GM19438 (cell line): ENCODE measurements at regions not wholly inside any gene's neighbourhood (a gene's known extent, or its start where the extent isn't known, plus 50 kb on each side); places are given as distances from the start of the nearest gene placed in this dataset.

Experiments
- ATAC-seq: cut with Tn5 transposase; IDR thresholded peaks from one replicate; pipeline ENCODE4 v1.9.1; 2021; ENCODE audit warnings: low read depth; ENCODE audit not compliant: unreplicated experiment

DNA sequence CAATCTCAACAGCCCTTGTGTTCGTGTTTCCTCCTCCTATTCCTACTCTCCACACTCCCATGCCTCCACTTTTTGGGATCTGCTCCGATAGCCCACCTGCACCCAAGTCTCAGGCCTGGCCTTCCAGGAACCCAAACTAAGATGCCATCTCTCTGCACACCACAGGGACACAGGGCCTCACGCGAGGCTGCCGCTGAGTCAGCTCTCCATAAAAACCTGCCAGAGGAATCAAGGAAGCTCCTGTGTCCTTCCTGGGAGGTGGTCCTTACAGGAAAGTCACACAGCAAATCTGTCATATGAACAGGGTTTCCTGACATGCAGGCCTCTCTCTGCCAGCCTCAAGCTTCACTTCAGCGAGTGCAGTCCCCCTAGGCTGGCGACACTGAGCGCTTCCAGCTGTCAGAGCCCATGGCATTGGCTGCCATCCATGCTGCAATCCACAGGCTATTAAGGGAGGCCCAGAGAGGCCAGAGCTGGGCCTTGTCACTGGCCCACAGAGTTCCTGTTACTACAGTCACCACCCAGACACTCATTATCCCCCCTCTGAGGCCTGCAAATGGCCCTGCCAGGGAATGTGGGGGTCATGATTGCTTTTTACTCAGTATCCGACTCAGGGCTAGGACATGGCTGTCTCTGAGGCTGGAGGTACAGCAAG is 151.4 kb downstream of the OAT start:
- no peak for ATAC-seq

DNA sequence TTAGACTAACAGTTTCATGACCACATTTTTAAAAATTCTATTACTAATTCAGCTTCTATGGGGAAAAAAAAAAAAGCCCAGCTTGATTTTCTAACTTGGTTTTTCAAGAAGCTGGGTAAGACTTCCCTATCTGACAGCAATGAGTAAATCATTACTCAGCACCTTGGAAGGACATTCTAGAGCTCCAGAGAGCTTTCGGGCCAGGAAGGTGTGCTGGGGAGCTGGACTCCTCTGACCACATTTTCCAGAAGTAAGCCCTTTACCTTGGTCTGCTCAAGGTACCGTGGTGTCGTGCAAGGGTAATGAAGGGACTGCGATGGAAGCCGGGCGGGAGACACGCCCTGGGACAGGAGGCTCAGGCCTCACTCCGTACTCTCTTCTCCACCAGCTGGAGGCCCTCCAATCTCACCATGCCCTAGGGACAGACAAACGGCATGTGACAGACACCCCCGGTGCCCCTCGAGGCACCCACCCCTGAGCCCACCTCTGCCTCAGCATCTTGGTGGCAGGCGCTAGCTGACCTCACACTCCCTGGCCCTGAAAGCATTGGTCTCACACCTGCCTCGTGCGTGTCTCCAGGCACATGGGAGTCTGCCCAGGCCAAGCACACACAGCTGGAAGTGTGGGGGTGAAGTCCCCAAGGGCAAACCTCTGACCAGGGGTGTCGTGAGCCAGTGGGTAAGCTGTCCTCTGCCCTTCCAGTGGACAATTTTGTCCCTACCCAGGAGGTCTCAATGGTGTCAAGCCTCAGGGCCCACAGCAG is 152.1 kb downstream of the OAT start:
- ATAC-seq, result no peak

- ATAC-seq, result no peak
Observed at GRCh38 chr10:124265776-124266467, 152.8 kb downstream of the OAT start.

GRCh38 chr10:124265391-124265745 is 153.4 kb downstream of the OAT start:
- ATAC-seq, result no peak

DNA sequence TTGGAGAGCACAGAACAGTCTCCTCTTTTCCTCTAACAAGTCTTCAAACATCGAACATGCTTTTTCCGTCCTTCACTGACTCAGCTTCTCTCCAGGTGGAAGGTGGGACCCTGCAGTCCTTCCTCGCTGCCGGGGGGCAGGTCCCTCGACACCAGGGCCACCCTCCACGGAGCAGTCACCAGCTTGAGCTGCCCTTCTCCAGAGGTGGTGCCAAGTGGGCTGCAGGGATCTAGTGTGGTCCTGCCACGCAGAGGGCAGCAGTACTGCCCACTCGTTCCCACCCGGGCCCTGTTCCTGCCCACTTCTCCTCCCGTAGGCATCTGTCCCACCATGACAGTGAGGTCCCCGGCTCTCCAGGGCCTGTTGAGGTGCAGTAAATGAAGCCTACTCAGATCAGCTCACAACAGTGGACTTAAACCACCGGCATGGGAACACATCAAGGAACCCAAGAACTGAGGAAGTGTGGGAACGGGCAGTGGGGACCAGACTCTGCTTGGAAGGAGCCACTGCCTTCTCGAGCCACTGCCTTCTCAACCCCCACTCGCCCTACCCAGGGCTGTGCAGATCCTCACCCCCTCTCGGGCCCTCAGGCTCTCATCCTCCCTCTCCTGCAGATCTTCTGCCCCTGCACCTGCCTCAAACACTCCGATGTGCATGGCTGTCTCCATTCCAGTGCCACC is 153.9 kb downstream of the OAT start:
- no peak for ATAC-seq

DNA sequence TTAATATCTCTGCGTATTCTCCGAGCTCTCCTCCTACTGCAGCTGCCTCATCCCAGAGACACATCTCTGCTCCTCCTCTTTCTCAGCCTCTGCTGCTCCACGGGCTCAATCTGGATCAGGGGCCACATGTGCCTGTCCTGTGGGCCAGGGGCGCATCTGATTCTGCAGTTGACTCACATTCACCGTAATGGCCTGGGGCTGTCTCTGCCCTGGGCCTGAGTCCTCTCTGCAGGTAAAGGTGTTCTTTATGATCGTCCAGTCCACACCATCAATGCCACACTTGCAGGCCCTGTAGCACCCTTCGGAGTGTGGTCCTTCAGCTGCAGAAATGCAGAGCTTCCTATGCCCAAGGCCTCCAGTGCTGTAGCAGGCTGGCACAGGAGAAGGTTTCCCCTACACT is 154.5 kb downstream of the OAT start:
- ATAC-seq, result no peak

- no peak for ATAC-seq
Observed at GRCh38 chr10:124263726-124264125, 155.0 kb downstream of the OAT start.

DNA sequence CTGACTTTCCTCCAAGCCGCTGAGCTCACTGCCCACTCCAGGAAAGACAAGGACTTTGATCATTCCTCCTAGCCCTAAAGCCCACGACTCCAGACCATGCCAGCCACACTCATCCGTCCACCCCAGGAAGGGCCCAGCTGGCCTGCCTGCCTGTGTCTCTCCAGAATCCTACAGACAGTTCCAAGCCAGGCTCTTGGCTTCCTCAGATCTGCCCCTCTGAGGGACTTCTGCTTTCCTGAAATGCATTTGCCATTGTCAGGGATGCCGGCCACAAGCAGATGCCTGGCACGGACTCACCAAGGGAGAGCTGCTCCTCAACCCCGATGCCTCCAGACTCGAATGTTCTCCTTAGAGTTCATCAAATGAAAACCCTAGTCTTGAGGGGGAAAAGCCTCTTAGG is 155.8 kb downstream of the OAT start:
- ATAC-seq, result no peak

DNA sequence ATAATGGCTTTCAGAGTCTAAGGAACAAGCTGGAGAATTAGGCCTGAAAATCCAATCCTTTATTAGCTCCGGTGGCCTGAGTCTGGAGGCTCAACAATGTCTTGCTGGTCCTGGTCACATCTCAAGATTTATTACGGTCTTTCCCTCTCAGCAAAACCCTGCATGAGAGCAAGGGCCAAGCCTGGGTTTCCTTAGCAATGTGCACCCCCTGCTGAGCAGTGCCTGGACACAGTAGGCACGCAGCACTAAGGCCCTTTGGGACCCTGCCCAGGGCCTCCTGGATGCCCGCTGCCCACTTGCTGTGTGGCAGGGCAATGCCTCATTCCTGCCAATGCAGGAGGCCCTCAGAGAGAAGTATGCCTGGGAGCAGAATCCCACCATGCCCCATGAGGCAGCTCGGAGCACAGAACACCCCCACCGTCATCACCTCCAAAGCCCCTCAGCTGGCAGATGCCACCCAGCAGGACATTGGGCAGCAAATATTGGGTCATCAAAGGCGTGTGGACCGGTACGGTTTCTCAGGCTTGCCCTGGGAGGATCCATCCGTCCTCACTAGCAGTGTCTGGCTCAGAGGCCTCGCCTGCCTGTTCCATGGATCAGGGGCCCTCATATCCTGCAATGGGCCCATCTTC is 156.4 kb downstream of the OAT start:
- no peak for ATAC-seq

GRCh38 chr10:124259139-124259825 is 159.4 kb downstream of the OAT start:
- ATAC-seq, result no peak

- ATAC-seq, result no peak
Observed at GRCh38 chr10:124257781-124258180, 160.9 kb downstream of the OAT start.

DNA sequence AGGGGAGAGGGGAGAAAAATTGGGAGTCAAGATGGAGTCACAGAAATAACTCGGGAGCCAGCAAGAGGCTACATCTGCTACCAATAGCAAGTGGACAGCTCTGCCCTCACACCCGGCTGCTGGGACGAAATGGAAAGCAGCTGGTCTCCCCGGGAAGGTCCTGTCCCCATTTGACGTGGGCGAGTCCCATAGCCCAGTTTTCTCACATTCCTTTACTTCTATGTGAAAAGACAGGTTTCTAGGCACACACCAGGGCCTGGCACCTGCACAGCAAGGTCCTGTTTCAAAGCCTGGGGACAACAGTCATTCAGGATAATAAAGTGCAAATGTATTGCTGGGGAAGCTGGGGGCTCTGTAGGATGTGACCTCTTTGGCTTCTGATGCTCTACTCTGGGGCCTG is 162.6 kb downstream of the OAT start:
- no peak for ATAC-seq

DNA sequence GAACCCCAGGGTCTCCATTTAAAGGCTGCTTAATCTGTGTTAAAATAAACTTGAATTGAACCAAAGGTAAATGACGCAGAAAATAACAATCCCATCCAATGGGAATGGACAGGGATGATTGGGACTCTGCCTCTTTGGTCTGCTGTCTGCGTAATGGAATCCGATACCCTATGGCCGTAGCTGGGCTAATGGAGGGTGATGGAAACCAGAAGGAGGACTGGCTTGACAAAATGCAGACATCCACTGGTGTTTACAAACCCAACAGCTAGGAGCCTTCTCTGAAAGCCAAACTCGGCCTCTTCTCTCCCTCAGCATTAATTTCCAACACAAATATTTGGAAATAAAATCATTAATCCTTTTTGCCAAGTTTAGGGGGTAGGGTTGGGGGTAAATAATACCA is 162.2 kb upstream of the CHST15 start:
- no peak for ATAC-seq

DNA sequence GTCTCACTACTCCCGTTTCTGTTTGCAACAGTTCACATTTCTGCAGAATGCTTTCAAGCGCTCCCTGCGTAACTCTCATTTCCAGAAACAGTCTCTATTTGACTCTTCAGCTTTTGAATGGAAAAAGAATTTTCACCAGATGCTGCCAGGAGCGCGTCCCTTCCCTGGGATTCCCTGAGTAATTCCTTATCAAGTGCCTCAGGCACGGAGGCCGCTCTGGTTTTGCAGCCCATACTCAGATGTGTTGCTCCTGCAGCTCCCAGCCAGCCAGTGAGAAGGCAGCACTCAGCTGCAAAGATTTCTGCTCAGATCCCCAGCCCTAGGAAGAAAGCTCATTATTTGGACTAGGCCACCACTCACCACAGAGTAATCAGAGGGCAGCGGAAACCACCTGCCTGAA is 161.1 kb upstream of the CHST15 start:
- ATAC-seq, result no peak

GRCh38 chr10:124253006-124253405 is 159.6 kb upstream of the CHST15 start:
- no peak for ATAC-seq

- no peak for ATAC-seq
Observed at GRCh38 chr10:124252097-124252715, 158.8 kb upstream of the CHST15 start.

DNA sequence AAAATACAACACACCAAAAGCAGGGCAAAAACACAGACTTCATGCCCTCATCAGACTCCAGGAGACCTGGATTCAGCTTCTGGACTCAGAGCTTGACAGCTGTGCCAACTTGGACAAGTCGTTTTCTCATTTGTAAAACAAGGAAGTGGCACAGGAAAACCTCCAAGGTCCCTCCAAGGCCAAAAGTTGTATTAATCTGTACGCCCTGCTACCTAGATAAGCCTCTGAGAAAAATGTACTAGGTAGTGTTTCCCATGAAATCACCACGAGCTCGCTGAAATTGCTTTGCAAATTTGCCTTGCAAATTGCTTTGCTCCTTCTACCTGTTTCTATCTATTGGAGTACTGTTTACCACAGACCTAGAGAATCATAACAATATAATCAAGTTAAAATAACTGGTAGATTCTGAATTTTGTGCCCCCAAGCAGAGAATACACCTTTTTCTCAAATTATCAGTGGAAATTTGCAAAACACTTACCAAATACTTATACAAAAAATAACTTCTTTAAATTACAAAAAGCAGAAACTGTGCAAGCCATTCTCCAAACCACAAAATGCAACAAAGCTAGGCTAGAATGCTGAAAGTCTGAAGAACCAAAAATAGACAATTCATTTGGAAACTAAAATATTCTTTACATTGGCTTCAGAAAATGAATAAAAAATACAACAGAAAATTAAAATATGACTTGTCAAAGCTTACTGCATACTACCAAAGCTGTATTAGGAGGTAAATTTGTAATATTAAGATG is 158.1 kb upstream of the CHST15 start:
- no peak for ATAC-seq

- no peak for ATAC-seq
Observed at GRCh38 chr10:124250506-124250905, 157.1 kb upstream of the CHST15 start.

DNA sequence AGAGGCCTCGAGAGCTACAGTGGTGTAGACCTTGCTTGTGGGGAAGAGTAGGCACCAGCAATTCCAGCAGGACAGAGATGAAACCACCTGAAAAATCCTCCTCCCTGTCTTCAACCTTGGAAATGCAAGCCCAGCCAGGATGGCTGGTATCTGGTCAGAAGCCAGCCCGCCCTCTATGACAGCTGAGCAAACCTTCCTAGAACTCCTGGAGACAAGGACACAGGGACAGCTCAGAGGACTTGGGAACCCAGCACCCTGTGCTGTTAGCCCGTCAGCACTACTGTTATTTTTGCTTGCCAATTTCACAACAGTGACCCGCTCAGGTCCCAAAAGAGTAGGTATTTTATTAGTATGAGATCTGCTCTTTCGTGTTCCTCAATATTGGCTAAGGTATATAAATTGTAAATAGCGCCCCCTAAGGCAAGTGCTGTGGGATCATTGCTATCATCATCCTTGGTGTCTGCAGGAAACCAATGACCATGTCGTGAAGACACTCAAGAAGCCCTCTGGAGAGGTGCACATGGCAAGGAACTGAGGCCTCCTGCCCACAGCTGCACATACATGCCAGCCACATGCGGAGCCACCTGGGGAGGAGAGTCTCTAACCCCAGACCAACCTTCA is 156.5 kb upstream of the CHST15 start:
- ATAC-seq, result no peak
